GM12878 (cell line): ENCODE measurements at regions not wholly inside any gene's neighbourhood (a gene's known extent, or its start where the extent isn't known, plus 50 kb on each side); places are given as distances from the start of the nearest gene placed in this dataset.

Experiments used
- ATAC-seq: fragments of 200-7000 bp; cut with Tn5 transposase; 3 replicates; pipeline ENCODE4 v1.9.1; 2020; ENCODE audit warnings: mild to moderate bottlenecking, moderate library complexity
- BruUV-seq: library from RNA; stranded (reverse); fragments of 400-500 nt; replicated peaks from 2 replicates; lab custom pipeline; 2021; lab: Mats Ljungman, UMichigan
- CTCF ChIA-PET: fragments of 300-600 bp; sonication (Branson Sonifier 250); formaldehyde crosslinking; extraction: SDS; loops from one replicate; lab custom pipeline; 2021; ENCODE audit warnings: inconsistent platforms; lab: Yijun Ruan, JAX
- POLR2A ChIA-PET: fragments of 350-600 bp; formaldehyde crosslinking; extraction: SDS; loops from one replicate; lab custom pipeline; 2021; ENCODE audit warnings: inconsistent platforms; lab: Charles Lee
- RAD21 ChIA-PET: fragments of 300-600 bp; sonication (Branson Sonifier 250); formaldehyde crosslinking; loops from one replicate; lab custom pipeline; 2023; ENCODE audit warnings: antibody characterized with exemption; ENCODE audit not compliant: unreplicated experiment; lab: Charles Lee
- SMC1A ChIA-PET: fragments of 300-600 bp; sonication (Branson Sonifier 250); formaldehyde crosslinking; loops from one replicate; lab custom pipeline; 2023; ENCODE audit not compliant: unreplicated experiment, uncharacterized antibody; lab: Charles Lee
- DNase-seq: peaks from one replicate; pipeline ENCODE4 v3.0.0-alpha.2; 2011; ENCODE audit warnings: low read depth, low spot score
- FAIRE-seq: peaks from 3 replicates; lab custom pipeline; 2011; peaks lifted over from hg19 to GRCh38; lab: Jason Lieb, UNC
- H2AFZ ChIP-seq: 2 replicates; pipeline ENCODE4 v1.6.0; 2011; ENCODE audit warnings: low read depth, low read length, control low read depth; ENCODE audit not compliant: control insufficient read depth
- H3K27ac ChIP-seq: 2 replicates; pipeline ENCODE4 v1.5.1; 2011; ENCODE audit warnings: control low read depth; ENCODE audit not compliant: control insufficient read depth, insufficient read depth
- H3K27me3 ChIP-seq, 2 experiments: replicated peaks in 1 of 2; 2 replicates each; pipeline versions ENCODE4 v1.6.0 to v1.6.1; 2011; ENCODE audit warnings: low read length in 1 of 2; ENCODE audit not compliant: control insufficient read depth in 2 of 2, insufficient read depth in 2 of 2
- H3K36me3 ChIP-seq, 2 experiments: 2 replicates each; pipeline ENCODE4 v1.5.1; 2011; ENCODE audit warnings: low read length in 1 of 2; ENCODE audit not compliant: control insufficient read depth in 2 of 2, insufficient read depth in 2 of 2
- H3K4me1 ChIP-seq: 2 replicates; pipeline ENCODE4 v1.6.1; 2011; ENCODE audit warnings: mild to moderate bottlenecking, low read length, moderate library complexity, mixed read lengths; ENCODE audit not compliant: control insufficient read depth, insufficient read depth
- H3K4me2 ChIP-seq: 2 replicates; pipeline ENCODE4 v1.6.0; 2011; ENCODE audit warnings: control low read depth; ENCODE audit not compliant: control insufficient read depth, insufficient read depth
- H3K4me3 ChIP-seq: fragments of 200-600 bp; sonication (generic); 2 replicates; pipeline ENCODE4 v1.5.1; 2016
- H3K79me2 ChIP-seq: 2 replicates; pipeline ENCODE4 v1.6.0; 2011; ENCODE audit warnings: low read length; ENCODE audit not compliant: control insufficient read depth, insufficient read depth
- H3K9ac ChIP-seq: 2 replicates; pipeline ENCODE4 v1.8.0; 2011; ENCODE audit warnings: low read length, control low read depth, mixed read lengths; ENCODE audit not compliant: control insufficient read depth, insufficient read depth
- H3K9me3 ChIP-seq: replicated peaks from 3 replicates; pipeline ENCODE4 v1.5.1; 2011; ENCODE audit warnings: mild to moderate bottlenecking, low read length; ENCODE audit not compliant: control insufficient read depth, insufficient read depth
- H4K20me1 ChIP-seq: 2 replicates; pipeline ENCODE4 v1.6.0; 2011; ENCODE audit not compliant: control insufficient read depth, insufficient read depth
- CEBPZ ChIP-seq: fragments of 150-350 bp; IDR thresholded peaks from 2 replicates; pipeline ENCODE4 v1.6.1; 2016; ENCODE audit warnings: low read depth, low read length
- HCFC1 ChIP-seq: fragments of 150-350 bp; IDR thresholded peaks from 2 replicates; pipeline ENCODE4 v1.6.1; 2014; ENCODE audit warnings: low read length
- IKZF2 ChIP-seq, 2 experiments: fragments of 450-650 bp; IDR thresholded peaks; 2 replicates each; pipeline ENCODE4 v1.6.1; 2017; ENCODE audit warnings: mild to moderate bottlenecking in 2 of 2, moderate library complexity in 2 of 2
- MTA2 ChIP-seq: fragments of 450-650 bp; IDR thresholded peaks from 2 replicates; pipeline ENCODE4 v1.6.1; 2016; ENCODE audit warnings: low read depth, mild to moderate bottlenecking, moderate library complexity
- MTA3 ChIP-seq: IDR thresholded peaks from 2 replicates; pipeline ENCODE4 v1.6.1; 2012; ENCODE audit warnings: low read length, inconsistent platforms, borderline replicate concordance
- NFYB ChIP-seq: IDR thresholded peaks from 2 replicates; pipeline ENCODE4 v1.6.1; 2011; ENCODE audit warnings: low read depth, mild to moderate bottlenecking, low read length, improper control_type of control experiment, moderate library complexity; ENCODE audit not compliant: insufficient read depth
- NR2C2 ChIP-seq: IDR thresholded peaks from 2 replicates; pipeline ENCODE4 v1.6.1; 2011; ENCODE audit warnings: borderline replicate concordance, low read depth; ENCODE audit not compliant: control insufficient read depth, insufficient read length
- POLR2AphosphoS2 ChIP-seq: IDR thresholded peaks from 2 replicates; pipeline ENCODE4 v1.6.1; 2011; ENCODE audit warnings: low read depth, mild to moderate bottlenecking, low read length, improper control_type of control experiment, moderate library complexity
- RB1 ChIP-seq: fragments of 450-650 bp; formaldehyde crosslinking; IDR thresholded peaks from 2 replicates; pipeline ENCODE4 v1.6.1; 2017; ENCODE audit warnings: mild to moderate bottlenecking, borderline replicate concordance
- SIX5 ChIP-seq: IDR thresholded peaks from 2 replicates; pipeline ENCODE4 v1.6.1; 2011; ENCODE audit warnings: mild to moderate bottlenecking, low read depth, low read length, moderate library complexity; ENCODE audit not compliant: severe bottlenecking
- WGBS: methylation state at CpG from one replicate; pipeline ENCODE4 v1.1.6; 2016; ENCODE audit warnings: low lambda C conversion rate; ENCODE audit not compliant: insufficient replicate concordance, insufficient coverage; ENCODE audit errors: missing lambda C conversion rate; 5-methylcytosine and 5-hydroxymethylcytosine counted together
- in situ Hi-C: fragments of 300-500 bp; cut with MboI; formaldehyde crosslinking; loops from 9 replicates; pipeline ENCODE4 v1.14.3; 2018; ENCODE audit warnings: mixed read lengths
- intact Hi-C: fragments of 100-400 bp; cut with micrococcal nuclease; formaldehyde crosslinking; loops from one replicate; pipeline ENCODE4 v1.14.2; 2022; ENCODE audit not compliant: unreplicated experiment
- TF ChIP-seq, protein P1 (sequence below): fragments of 450-650 bp; IDR thresholded peaks from 2 replicates; pipeline ENCODE4 v1.6.1; 2014; ENCODE audit warnings: mild to moderate bottlenecking
- TF ChIP-seq, protein P2 (sequence below): fragments of 450-650 bp; IDR thresholded peaks from 2 replicates; pipeline ENCODE4 v1.6.1; 2017; ENCODE audit warnings: borderline replicate concordance

GRCh38 chr3:145820170-145820569, 340.8 kb downstream of the PLOD2 start:
- Histone ChIP-seq H3K4me1 (no peaks in the 10 kb centered on the region), H3K4me3 (no peak overlapping the region), H3K9ac (no peak overlapping the region), H3K79me2 (no peaks in the 10 kb centered on the region), H4K20me1 (no peaks in the 10 kb centered on the region), H3K27me3 (no peaks in the 10 kb centered on the region), H3K4me2 (no peak overlapping the region), H3K9me3 (no peaks in the 10 kb centered on the region), H3K36me3 (no peaks in the 10 kb centered on the region), H2AFZ (no peak overlapping the region), H3K27ac (no peak overlapping the region)
- TF ChIP-seq POLR2AphosphoS2 (no peak), RB1 (no peak), MTA3 (no peak), IKZF2 (IDR thresholded peaks at IDR 0.05) (no peak), SIX5 (no peak), HCFC1 (no peak), MTA2 (no peak), CEBPZ (no peak), NFYB (no peak), NR2C2 (no peak)
- TF ChIP-seq, protein P1, sequence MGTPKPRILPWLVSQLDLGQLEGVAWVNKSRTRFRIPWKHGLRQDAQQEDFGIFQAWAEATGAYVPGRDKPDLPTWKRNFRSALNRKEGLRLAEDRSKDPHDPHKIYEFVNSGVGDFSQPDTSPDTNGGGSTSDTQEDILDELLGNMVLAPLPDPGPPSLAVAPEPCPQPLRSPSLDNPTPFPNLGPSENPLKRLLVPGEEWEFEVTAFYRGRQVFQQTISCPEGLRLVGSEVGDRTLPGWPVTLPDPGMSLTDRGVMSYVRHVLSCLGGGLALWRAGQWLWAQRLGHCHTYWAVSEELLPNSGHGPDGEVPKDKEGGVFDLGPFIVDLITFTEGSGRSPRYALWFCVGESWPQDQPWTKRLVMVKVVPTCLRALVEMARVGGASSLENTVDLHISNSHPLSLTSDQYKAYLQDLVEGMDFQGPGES = no peak
- TF ChIP-seq, protein P2, sequence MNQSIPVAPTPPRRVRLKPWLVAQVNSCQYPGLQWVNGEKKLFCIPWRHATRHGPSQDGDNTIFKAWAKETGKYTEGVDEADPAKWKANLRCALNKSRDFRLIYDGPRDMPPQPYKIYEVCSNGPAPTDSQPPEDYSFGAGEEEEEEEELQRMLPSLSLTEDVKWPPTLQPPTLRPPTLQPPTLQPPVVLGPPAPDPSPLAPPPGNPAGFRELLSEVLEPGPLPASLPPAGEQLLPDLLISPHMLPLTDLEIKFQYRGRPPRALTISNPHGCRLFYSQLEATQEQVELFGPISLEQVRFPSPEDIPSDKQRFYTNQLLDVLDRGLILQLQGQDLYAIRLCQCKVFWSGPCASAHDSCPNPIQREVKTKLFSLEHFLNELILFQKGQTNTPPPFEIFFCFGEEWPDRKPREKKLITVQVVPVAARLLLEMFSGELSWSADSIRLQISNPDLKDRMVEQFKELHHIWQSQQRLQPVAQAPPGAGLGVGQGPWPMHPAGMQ = no peak
- ChIA-PET CTCF (no interaction called here), POLR2A (no interaction called here), SMC1A (no interaction called here), RAD21 (no interaction called here)
- peak; percentile 27 for ATAC-seq
- whole genome bisulfite sequencing = 0% methylated on average over 2 of the region's 2 CpGs
- BruUV-seq = no TSS peak
- in situ Hi-C loops (no loop called here), intact Hi-C loops (no loop called here)
- DNase-seq = no peak
- no peak for FAIRE-seq
